ENCODE measurements at regions not wholly inside any gene's neighbourhood (a gene's known extent, or its start where the extent isn't known, plus 50 kb on each side); places are given as distances from the start of the nearest gene placed in this dataset.

DNA sequence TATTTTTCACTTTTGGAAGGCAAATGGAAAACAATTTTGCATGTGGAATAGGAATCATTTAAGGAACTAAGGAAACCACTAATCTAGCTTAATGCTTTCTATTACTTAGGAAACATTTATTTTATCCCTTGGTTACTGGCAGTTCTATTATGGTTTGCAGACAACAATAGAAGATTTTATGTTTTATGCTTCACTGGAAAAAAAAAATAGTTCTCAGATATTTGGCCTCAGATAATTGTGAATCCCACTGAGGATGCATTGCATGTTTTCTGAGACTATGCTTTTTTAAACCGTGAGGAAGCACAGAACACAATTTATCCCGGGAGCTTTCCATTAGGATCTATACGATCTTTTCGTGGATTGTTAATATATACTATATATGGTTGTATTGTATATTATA lies 356.9 kb downstream of the CSNK1G3 start:
- TF ChIP-seq EP300 (IDR thresholded peaks at IDR 0.05) (no peak), POLR2A (IDR thresholded peaks at IDR 0.05) (no peak), POLR2AphosphoS5 (IDR thresholded peaks at IDR 0.05) (no peak)
- TF ChIP-seq, protein P1, sequence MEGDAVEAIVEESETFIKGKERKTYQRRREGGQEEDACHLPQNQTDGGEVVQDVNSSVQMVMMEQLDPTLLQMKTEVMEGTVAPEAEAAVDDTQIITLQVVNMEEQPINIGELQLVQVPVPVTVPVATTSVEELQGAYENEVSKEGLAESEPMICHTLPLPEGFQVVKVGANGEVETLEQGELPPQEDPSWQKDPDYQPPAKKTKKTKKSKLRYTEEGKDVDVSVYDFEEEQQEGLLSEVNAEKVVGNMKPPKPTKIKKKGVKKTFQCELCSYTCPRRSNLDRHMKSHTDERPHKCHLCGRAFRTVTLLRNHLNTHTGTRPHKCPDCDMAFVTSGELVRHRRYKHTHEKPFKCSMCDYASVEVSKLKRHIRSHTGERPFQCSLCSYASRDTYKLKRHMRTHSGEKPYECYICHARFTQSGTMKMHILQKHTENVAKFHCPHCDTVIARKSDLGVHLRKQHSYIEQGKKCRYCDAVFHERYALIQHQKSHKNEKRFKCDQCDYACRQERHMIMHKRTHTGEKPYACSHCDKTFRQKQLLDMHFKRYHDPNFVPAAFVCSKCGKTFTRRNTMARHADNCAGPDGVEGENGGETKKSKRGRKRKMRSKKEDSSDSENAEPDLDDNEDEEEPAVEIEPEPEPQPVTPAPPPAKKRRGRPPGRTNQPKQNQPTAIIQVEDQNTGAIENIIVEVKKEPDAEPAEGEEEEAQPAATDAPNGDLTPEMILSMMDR (IDR thresholded peaks at IDR 0.05) = no peak
